CD4-positive, alpha-beta T cell treated with Interleukin-15 for 4 hours (primary cell): ENCODE measurements at regions not wholly inside any gene's neighbourhood (a gene's known extent, or its start where the extent isn't known, plus 50 kb on each side); places are given as distances from the start of the nearest gene placed in this dataset.
"Not testable (repeated sequence)": the region's sequence is repeated elsewhere in the genome, so short reads cannot be mapped to it uniquely, and the experiment has no call there.

Experiments
- DNase-seq: peaks from one replicate; pipeline ENCODE4 v3.0.0-alpha.2; 2020; ENCODE audit warnings: low spot score

DNA sequence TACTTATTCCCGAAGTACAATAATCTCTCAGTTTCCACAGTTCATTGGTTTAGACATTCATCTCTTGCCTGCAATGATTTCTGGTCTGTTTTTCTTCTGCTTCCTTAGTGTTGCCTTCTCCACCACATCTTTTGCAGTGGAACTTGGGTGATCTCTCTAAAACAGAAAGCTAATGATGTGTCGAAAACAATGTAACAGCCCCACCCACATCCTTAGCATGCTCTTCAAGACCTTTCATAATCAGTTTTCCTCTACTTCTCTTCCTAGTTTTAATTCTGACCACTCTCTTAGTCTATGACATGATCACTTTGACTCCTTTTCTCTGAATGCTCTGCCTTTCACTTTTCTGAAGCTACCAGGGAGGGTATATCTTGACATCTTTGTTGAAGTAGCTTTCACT lies 1007.9 kb upstream of the CITED2 start:
- no peak for DNase-seq

GRCh38 chr6:140380427-140381218 lies 1006.2 kb upstream of the CITED2 start:
- no peak for DNase-seq

GRCh38 chr6:140379919-140380318 lies 1005.5 kb upstream of the CITED2 start:
- DNase-seq: no peak

- DNase-seq: no peak
Observed at GRCh38 chr6:140376209-140376608, 1001.8 kb upstream of the CITED2 start.

GRCh38 chr6:140373728-140374127 lies 999.3 kb upstream of the CITED2 start:
- DNase-seq: not testable (repeated sequence)

GRCh38 chr6:140372064-140372463 lies 997.6 kb upstream of the CITED2 start:
- DNase-seq: no peak

DNA sequence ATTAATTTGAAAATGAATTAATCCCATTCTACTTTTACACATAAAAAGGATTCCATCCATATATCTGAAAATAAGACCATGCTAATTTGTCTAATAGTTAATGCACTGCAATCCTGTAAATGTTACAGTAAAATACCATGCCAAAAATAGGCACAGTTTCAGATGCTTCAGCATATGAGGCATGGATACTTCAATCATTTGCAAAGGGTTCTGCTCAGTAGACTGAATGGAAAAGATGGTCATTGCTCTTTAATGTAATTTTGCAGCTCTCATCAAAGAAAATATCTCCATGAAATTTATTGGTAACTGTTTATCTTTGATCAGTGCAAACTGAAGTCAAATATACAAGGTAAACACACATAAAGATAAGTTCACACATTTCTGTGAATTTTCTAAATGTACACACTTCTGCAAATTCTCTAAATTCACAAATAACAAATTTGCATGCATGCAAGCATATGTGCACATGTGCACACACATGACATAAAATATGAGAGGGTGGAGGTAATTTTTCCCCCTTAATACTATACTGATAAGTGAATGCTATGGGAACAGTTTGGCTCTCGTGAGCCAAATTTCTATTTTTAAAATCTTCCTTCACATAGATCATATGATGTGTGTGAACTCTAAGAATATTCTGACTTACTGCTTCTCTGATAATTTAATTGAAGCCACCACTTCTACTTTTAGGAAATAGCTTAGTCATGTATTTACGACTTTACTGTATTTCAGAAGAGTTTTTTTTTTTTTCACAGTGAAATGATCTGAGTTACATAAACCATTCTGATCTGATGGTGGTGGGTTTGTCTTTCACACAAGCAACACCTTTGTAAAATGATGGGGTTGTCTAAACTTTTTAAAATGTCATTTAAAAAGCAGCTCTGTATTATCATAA lies 996.8 kb upstream of the CITED2 start:
- DNase-seq: no peak

- DNase-seq: no peak
Observed at GRCh38 chr6:140370441-140370840, 996.0 kb upstream of the CITED2 start.

- no peak for DNase-seq
Observed at GRCh38 chr6:140366991-140367390, 992.5 kb upstream of the CITED2 start.

GRCh38 chr6:140364916-140365315 lies 990.5 kb upstream of the CITED2 start:
- DNase-seq: no peak

- DNase-seq: no peak
Observed at GRCh38 chr6:140360651-140361050, 986.2 kb upstream of the CITED2 start.

DNA sequence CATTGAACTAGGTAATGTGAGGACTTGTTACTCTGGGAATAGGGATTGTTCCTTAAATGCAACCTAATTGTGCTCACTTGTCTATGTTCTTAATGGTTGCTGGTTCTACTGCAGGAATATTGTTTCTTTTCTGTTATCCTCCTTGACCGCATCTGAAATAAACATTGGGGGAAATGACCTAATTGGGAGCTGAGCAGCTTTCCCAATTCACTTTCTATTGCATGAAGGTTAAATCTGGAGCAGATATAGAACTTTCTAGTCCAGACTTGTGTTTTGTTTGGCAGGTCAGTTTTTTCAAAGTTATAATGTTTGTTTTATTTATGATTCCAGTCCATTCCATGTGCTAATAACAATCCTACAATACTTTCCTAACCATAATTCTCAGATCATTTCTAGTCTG lies 981.0 kb upstream of the CITED2 start:
- no peak for DNase-seq

DNA sequence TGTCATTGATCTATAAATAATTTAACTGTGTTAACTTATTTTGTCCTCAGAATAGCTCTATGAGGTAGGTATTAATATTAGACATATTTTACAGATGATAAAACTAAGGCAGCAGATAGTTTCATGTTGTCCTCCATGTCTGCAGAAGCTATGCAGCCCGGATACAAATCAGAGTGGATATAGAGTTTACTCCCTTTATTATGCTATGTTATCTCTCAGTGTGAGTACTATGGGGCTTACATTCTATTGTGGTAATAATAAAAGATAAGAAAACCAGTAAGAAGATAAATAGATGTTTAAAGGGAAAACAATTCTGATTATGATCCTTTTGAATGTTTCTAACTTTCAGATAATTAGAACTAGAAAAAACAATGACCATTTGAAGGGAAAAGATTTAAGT lies 979.8 kb upstream of the CITED2 start:
- no peak for DNase-seq

DNA sequence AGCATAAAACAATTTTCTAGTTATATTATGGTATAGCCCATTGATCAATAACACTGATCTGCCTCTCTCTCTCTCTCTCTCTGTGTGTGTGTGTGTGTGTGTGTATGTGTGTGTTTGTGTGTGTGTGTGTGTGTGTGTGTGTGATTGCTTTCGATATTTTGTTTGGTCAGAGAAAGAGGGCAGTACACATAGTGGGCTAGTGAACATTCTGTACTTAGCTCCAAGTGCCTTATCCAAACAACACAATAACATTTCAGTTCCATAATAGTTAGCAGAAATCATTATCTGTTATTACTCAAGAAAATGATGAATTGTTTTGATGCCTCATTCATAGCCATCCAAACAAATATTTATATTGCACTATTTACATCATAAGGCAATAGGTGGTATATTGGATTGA lies 979.1 kb upstream of the CITED2 start:
- DNase-seq: no peak

- DNase-seq: no peak
Observed at GRCh38 chr6:140346428-140346827, 972.0 kb upstream of the CITED2 start.

- no peak for DNase-seq
Observed at GRCh38 chr6:140345935-140346334, 971.5 kb upstream of the CITED2 start.

GRCh38 chr6:140344142-140344913 lies 969.9 kb upstream of the CITED2 start:
- no peak for DNase-seq

DNA sequence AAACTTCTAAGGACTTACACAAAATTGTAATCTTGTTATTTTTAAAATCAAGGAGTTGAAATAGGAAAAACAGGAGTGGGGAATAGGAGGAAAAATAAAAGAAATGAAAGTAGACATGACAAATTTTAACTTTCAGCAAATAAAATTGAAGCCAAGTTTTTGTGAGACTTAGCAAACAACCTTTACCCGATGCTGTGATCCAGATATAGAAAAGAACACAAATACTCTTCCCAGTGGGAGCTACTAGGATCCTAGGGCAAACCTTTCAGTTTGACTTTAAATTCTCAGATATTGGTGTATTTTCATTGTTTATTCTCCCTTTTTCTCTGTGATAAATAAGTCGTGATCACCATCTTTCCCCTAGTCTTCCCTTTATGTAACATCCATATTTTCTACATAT lies 968.7 kb upstream of the CITED2 start:
- no peak for DNase-seq

DNA sequence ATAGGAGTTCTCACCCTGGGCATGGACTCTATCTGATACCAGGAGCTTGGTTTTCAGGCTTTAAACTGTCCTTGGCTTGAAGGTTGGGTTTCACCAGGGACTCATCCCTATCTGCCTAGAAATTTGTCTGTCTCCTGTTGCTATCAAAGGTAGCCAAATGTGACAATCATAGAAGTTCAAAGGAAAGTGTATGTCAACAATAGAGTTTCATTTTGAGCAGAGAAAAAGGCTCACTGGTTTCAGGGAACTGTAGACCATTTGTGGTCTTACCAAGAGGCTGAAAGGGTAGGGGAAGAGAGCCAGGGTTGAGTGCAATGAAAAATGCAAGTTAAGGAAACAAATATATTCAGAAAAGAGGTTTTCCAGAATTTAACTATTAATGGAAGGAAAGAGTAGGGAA lies 966.8 kb upstream of the CITED2 start:
- no peak for DNase-seq

DNA sequence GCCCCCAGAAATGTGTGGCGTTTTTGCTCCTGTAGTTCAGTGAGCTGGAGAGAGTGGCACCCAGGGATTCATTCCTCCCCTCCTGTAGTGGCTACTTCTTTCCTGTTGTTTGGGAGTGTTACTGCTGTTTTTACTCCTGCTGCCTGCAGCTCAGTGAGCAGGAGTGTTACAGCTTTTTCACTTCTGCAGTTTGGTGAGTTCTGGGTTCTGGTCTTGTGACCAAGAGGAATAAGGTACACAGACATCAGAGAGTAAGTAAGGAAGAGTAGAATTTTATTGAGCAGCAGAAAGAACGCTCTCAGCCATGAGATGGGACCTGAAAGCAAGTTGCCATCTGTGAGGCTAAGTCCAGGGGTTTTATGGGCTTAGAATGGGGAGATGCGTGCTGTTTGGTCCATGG lies 966.3 kb upstream of the CITED2 start:
- no peak for DNase-seq

DNA sequence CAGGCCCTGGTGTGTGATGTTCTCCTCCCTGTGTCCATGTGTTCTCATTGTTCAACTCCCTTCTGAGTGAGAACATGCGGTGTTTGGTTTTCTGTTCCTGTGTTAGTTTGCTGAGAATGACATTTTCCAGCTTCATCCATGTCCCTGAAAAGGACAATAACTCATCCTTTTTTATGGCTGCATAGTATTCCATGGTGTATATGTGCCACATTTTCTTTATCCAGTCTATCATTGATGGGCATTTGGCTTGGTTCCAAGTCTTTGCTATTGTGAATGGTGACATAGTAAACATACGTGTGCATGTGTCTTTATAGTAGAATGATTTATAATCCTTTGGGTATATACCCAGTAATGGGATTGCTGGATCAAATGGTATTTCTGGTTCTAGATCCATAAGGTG lies 964.6 kb upstream of the CITED2 start:
- not testable (repeated sequence) for DNase-seq

DNA sequence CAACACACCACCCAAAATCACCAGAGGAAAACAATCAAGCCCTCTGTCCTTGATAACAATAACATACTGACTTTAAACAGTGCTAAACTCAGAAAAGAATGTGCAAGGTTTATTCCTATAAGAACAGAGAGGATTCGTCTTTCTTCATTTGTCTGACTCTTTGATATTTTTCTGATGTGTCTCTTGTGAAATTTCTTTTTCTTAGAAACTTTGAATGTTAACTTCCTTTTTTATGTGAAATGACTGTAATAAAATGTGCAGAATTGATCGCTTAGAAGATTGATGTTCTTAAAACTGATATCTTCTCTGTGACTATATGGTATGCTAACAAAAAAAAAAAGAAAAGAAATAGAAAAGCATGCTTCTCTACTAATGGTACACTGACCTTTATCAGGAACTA lies 947.4 kb upstream of the CITED2 start:
- DNase-seq: no peak
